Effector memory CD8-positive, alpha-beta T cell (primary cell): ENCODE measurements at regions not wholly inside any gene's neighbourhood (a gene's known extent, or its start where the extent isn't known, plus 50 kb on each side); places are given as distances from the start of the nearest gene placed in this dataset.

Experiments used
- ATAC-seq: fragments of 150-1000 bp; cut with Tn5 transposase; replicated peaks from 2 replicates; pipeline ENCODE4 v1.10.0; 2021; ENCODE audit warnings: mild to moderate bottlenecking, moderate library complexity
- DNase-seq, 3 experiments: peaks; one replicate each; pipeline ENCODE4 v3.0.0; 2021
- H3K27ac Mint-ChIP-seq, 2 donors: one replicate each; pipeline ENCODE4 v1.8.0; 2022; ENCODE audit warnings: mild to moderate bottlenecking in 2 of 2, mixed read lengths in 2 of 2, moderate library complexity in 2 of 2
- H3K27me3 Mint-ChIP-seq, 2 donors: one replicate each; pipeline ENCODE4 v1.8.0; 2022; ENCODE audit warnings: mixed read lengths in 2 of 2
- H3K36me3 Mint-ChIP-seq: one replicate; pipeline ENCODE4 v1.8.0; 2022; ENCODE audit warnings: mild to moderate bottlenecking, moderate library complexity, mixed read lengths; ENCODE audit not compliant: insufficient read depth
- H3K4me1 Mint-ChIP-seq, 2 donors: one replicate each; pipeline ENCODE4 v1.8.0; 2022; ENCODE audit warnings: low read depth in 2 of 2, mixed read lengths in 2 of 2
- H3K4me3 Mint-ChIP-seq, 2 donors: one replicate each; pipeline ENCODE4 v1.8.0; 2022; ENCODE audit warnings: mild to moderate bottlenecking in 2 of 2, mixed read lengths in 2 of 2, moderate library complexity in 2 of 2
- H3K9me3 Mint-ChIP-seq, 2 donors: one replicate each; pipeline ENCODE4 v1.8.0; 2022; ENCODE audit warnings: mixed read lengths in 2 of 2

GRCh38 chr9:29928072-29928471 lies 2354.8 kb upstream of the C9orf72 start:
- H3K27ac Mint-ChIP-seq, result no peak overlapping the region
- no peak for DNase-seq
- peaks cover 2 to 3% of the 10 kb centered on the region in 2 donors for H3K9me3 Mint-ChIP-seq
- no peak for ATAC-seq
- H3K36me3 Mint-ChIP-seq, result no peaks in the 10 kb centered on the region
- H3K4me1 Mint-ChIP-seq, result no peaks in the 10 kb centered on the region
- no peaks in the 10 kb centered on the region for H3K27me3 Mint-ChIP-seq
- no peak overlapping the region for H3K4me3 Mint-ChIP-seq

- Mint-ChIP-seq H3K36me3 (no peaks in the 10 kb centered on the region), H3K27ac (no peak overlapping the region), H3K27me3 (no peaks in the 10 kb centered on the region), H3K9me3 (peaks cover 6 to 37% of the 10 kb centered on the region in 2 donors), H3K4me3 (no peak overlapping the region), H3K4me1 (no peaks in the 10 kb centered on the region)
- DNase-seq (no peak), ATAC-seq (no peak)
Observed at GRCh38 chr9:29939559-29939958, 2366.3 kb upstream of the C9orf72 start.

- H3K36me3 Mint-ChIP-seq, result no peaks in the 10 kb centered on the region
- no peak for ATAC-seq
Observed at GRCh38 chr9:29945012-29945411, 2371.7 kb upstream of the C9orf72 start.

GRCh38 chr9:29958469-29958868 lies 2385.2 kb upstream of the C9orf72 start:
- Mint-ChIP-seq H3K27me3 (no peaks in the 10 kb centered on the region), H3K4me1 (no peaks in the 10 kb centered on the region), H3K9me3 (peaks cover 3 to 7% of the 10 kb centered on the region in 2 donors), H3K27ac (no peak overlapping the region), H3K36me3 (no peaks in the 10 kb centered on the region), H3K4me3 (no peak overlapping the region)
- no peak for DNase-seq
- no peak for ATAC-seq

More at GRCh38 chr9:29945012-29945411, 2371.7 kb upstream of the C9orf72 start:
- Mint-ChIP-seq H3K9me3 (peaks cover 3 to 16% of the 10 kb centered on the region in 2 donors), H3K4me1 (no peaks in the 10 kb centered on the region), H3K27ac (no peak overlapping the region), H3K27me3 (no peaks in the 10 kb centered on the region), H3K4me3 (no peak overlapping the region)
- DNase-seq, result no peak

- H3K4me1 Mint-ChIP-seq, result no peaks in the 10 kb centered on the region
- no peak overlapping the region for H3K27ac Mint-ChIP-seq
- H3K36me3 Mint-ChIP-seq, result no peaks in the 10 kb centered on the region
- no peak overlapping the region for H3K4me3 Mint-ChIP-seq
- DNase-seq (no peak), ATAC-seq (no peak)
- no peaks in the 10 kb centered on the region for H3K9me3 Mint-ChIP-seq
- H3K27me3 Mint-ChIP-seq, result no peaks in the 10 kb centered on the region
Observed at GRCh38 chr9:29965834-29966233, 2392.6 kb upstream of the C9orf72 start.

- no peak for ATAC-seq
- no peak for DNase-seq
- no peak overlapping the region for H3K27ac Mint-ChIP-seq
- no peaks in the 10 kb centered on the region for H3K4me1 Mint-ChIP-seq
- no peaks in the 10 kb centered on the region for H3K36me3 Mint-ChIP-seq
- no peaks in the 10 kb centered on the region for H3K27me3 Mint-ChIP-seq
- H3K9me3 Mint-ChIP-seq, result no peaks in the 10 kb centered on the region
- H3K4me3 Mint-ChIP-seq, result no peak overlapping the region
Observed at GRCh38 chr9:29966247-29966646, 2393.0 kb upstream of the C9orf72 start.

GRCh38 chr9:29968831-29969230 lies 2395.6 kb upstream of the C9orf72 start:
- H3K27ac Mint-ChIP-seq, result no peak overlapping the region

GRCh38 chr9:29969408-29969807 lies 2396.1 kb upstream of the C9orf72 start:
- Mint-ChIP-seq H3K27me3 (no peaks in the 10 kb centered on the region), H3K4me3 (no peak overlapping the region), H3K4me1 (no peaks in the 10 kb centered on the region), H3K9me3 (no peaks in the 10 kb centered on the region), H3K27ac (no peak overlapping the region), H3K36me3 (no peaks in the 10 kb centered on the region)
- DNase-seq (no peak), ATAC-seq (no peak)

More at GRCh38 chr9:29968831-29969230, 2395.6 kb upstream of the C9orf72 start:
- Mint-ChIP-seq H3K27me3 (no peaks in the 10 kb centered on the region), H3K9me3 (no peaks in the 10 kb centered on the region), H3K4me1 (no peaks in the 10 kb centered on the region), H3K4me3 (no peak overlapping the region), H3K36me3 (no peaks in the 10 kb centered on the region)
- DNase-seq (no peak), ATAC-seq (no peak)

- no peak for ATAC-seq
- no peak for DNase-seq
- H3K36me3 Mint-ChIP-seq, result no peaks in the 10 kb centered on the region
Observed at GRCh38 chr9:29969856-29970647, 2396.8 kb upstream of the C9orf72 start.

GRCh38 chr9:29974197-29974596 lies 2400.9 kb upstream of the C9orf72 start:
- Mint-ChIP-seq H3K27ac (no peak overlapping the region), H3K27me3 (no peaks in the 10 kb centered on the region), H3K4me1 (no peaks in the 10 kb centered on the region), H3K4me3 (no peak overlapping the region), H3K9me3 (peaks cover 0 to 4% of the 10 kb centered on the region in 2 donors), H3K36me3 (no peaks in the 10 kb centered on the region)
- DNase-seq (no peak), ATAC-seq (no peak)

More at GRCh38 chr9:29969856-29970647, 2396.8 kb upstream of the C9orf72 start:
- Mint-ChIP-seq H3K9me3 (no peaks in the 10 kb centered on the region), H3K4me1 (no peaks in the 10 kb centered on the region), H3K4me3 (no peak overlapping the region), H3K27me3 (no peaks in the 10 kb centered on the region), H3K27ac (no peak overlapping the region)

GRCh38 chr9:29976981-29977380 lies 2403.7 kb upstream of the C9orf72 start:
- Mint-ChIP-seq H3K27me3 (no peaks in the 10 kb centered on the region), H3K4me1 (no peaks in the 10 kb centered on the region), H3K27ac (no peak overlapping the region), H3K9me3 (peaks cover 4 to 11% of the 10 kb centered on the region in 2 donors), H3K4me3 (no peak overlapping the region), H3K36me3 (no peaks in the 10 kb centered on the region)
- DNase-seq, result no peak
- no peak for ATAC-seq

- H3K27me3 Mint-ChIP-seq, result no peaks in the 10 kb centered on the region
- peaks cover 4 to 11% of the 10 kb centered on the region in 2 donors for H3K9me3 Mint-ChIP-seq
- ATAC-seq (no peak), DNase-seq (no peak)
- H3K4me3 Mint-ChIP-seq, result no peak overlapping the region
- H3K36me3 Mint-ChIP-seq, result no peaks in the 10 kb centered on the region
- H3K27ac Mint-ChIP-seq, result no peak overlapping the region
- H3K4me1 Mint-ChIP-seq, result no peaks in the 10 kb centered on the region
Observed at GRCh38 chr9:29981013-29981412, 2403.4 kb upstream of the ACO1 start.

- Mint-ChIP-seq H3K27ac (no peak overlapping the region), H3K9me3 (no peaks in the 10 kb centered on the region), H3K36me3 (no peaks in the 10 kb centered on the region), H3K4me1 (no peaks in the 10 kb centered on the region), H3K4me3 (no peak overlapping the region), H3K27me3 (no peaks in the 10 kb centered on the region)
- no peak for ATAC-seq
- DNase-seq, result no peak
Observed at GRCh38 chr9:29999645-30000044, 2384.8 kb upstream of the ACO1 start.

- ATAC-seq (no peak), DNase-seq (no peak)
- H3K4me3 Mint-ChIP-seq, result no peak overlapping the region
- no peaks in the 10 kb centered on the region for H3K36me3 Mint-ChIP-seq
- H3K27me3 Mint-ChIP-seq, result no peaks in the 10 kb centered on the region
- no peaks in the 10 kb centered on the region for H3K9me3 Mint-ChIP-seq
- H3K27ac Mint-ChIP-seq, result no peak overlapping the region
- no peaks in the 10 kb centered on the region for H3K4me1 Mint-ChIP-seq
Observed at GRCh38 chr9:30010691-30011090, 2373.8 kb upstream of the ACO1 start.
